ENCODE measurements at regions not wholly inside any gene's neighbourhood (a gene's known extent, or its start where the extent isn't known, plus 50 kb on each side); places are given as distances from the start of the nearest gene placed in this dataset.

DNA sequence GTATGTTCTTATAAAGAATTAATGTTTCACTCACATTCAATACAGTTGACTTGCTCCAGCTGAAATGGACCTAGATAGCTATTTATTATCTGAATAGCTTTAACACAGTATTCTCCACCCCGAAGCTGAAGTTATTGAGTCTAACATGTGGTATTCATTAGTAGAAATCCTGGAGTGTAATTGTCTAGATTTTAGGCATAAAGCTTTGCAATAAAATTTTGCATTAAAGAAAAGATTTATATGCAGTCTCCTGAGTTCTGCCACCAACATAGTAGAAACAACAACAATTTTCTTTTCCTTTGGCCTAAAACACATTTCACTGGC, 90.2 kb upstream of the DCLK2 start:
- no peaks in the 10 kb centered on the region for H3K9me2 ChIP-seq (ENCODE audit: insufficient read depth)
- H3K27ac Mint-ChIP-seq = no peak overlapping the region
- no peak overlapping the region for H3K27ac ChIP-seq (ENCODE audit: low read depth)
- no peak overlapping the region for H2AFZ ChIP-seq
- no peak for ATAC-seq
- TF ChIP-seq ZNF114 (CRISPR knock-in tag; IDR thresholded peaks at IDR 0.05) (no peak), NANOG (IDR thresholded peaks at IDR 0.05; ENCODE audit: borderline replicate concordance) (no peak), STAT1 (IDR thresholded peaks at IDR 0.05; ENCODE audit: unreplicated experiment) (no peak), POLR2AphosphoS5 (IDR thresholded peaks at IDR 0.05; ENCODE audit: low read depth) (no peak), CREB1 (CRISPR knock-in tag; IDR thresholded peaks at IDR 0.05; ENCODE audit: low read depth) (no peak), EZH2 (IDR thresholded peaks at IDR 0.05; ENCODE audit: low read depth, unreplicated experiment) (no peak), ZNF331 (CRISPR knock-in tag; IDR thresholded peaks at IDR 0.05; ENCODE audit: low read depth) (no peak), EZH2phosphoT487 (IDR thresholded peaks at IDR 0.05; ENCODE audit: unreplicated experiment) (no peak), JUNB (IDR thresholded peaks at IDR 0.05; ENCODE audit: unreplicated experiment) (no peak), ETS1 (IDR thresholded peaks at IDR 0.05) (no peak)
- TF ChIP-seq, protein P1, sequence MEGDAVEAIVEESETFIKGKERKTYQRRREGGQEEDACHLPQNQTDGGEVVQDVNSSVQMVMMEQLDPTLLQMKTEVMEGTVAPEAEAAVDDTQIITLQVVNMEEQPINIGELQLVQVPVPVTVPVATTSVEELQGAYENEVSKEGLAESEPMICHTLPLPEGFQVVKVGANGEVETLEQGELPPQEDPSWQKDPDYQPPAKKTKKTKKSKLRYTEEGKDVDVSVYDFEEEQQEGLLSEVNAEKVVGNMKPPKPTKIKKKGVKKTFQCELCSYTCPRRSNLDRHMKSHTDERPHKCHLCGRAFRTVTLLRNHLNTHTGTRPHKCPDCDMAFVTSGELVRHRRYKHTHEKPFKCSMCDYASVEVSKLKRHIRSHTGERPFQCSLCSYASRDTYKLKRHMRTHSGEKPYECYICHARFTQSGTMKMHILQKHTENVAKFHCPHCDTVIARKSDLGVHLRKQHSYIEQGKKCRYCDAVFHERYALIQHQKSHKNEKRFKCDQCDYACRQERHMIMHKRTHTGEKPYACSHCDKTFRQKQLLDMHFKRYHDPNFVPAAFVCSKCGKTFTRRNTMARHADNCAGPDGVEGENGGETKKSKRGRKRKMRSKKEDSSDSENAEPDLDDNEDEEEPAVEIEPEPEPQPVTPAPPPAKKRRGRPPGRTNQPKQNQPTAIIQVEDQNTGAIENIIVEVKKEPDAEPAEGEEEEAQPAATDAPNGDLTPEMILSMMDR (conservative IDR thresholded peaks at IDR 0.05; ENCODE audit: low read depth in 2 of 2) = no peak
- TF ChIP-seq, protein P2, sequence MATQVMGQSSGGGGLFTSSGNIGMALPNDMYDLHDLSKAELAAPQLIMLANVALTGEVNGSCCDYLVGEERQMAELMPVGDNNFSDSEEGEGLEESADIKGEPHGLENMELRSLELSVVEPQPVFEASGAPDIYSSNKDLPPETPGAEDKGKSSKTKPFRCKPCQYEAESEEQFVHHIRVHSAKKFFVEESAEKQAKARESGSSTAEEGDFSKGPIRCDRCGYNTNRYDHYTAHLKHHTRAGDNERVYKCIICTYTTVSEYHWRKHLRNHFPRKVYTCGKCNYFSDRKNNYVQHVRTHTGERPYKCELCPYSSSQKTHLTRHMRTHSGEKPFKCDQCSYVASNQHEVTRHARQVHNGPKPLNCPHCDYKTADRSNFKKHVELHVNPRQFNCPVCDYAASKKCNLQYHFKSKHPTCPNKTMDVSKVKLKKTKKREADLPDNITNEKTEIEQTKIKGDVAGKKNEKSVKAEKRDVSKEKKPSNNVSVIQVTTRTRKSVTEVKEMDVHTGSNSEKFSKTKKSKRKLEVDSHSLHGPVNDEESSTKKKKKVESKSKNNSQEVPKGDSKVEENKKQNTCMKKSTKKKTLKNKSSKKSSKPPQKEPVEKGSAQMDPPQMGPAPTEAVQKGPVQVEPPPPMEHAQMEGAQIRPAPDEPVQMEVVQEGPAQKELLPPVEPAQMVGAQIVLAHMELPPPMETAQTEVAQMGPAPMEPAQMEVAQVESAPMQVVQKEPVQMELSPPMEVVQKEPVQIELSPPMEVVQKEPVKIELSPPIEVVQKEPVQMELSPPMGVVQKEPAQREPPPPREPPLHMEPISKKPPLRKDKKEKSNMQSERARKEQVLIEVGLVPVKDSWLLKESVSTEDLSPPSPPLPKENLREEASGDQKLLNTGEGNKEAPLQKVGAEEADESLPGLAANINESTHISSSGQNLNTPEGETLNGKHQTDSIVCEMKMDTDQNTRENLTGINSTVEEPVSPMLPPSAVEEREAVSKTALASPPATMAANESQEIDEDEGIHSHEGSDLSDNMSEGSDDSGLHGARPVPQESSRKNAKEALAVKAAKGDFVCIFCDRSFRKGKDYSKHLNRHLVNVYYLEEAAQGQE (IDR thresholded peaks at IDR 0.05; ENCODE audit: unreplicated experiment) = no peak
- TF ChIP-seq, protein P3, sequence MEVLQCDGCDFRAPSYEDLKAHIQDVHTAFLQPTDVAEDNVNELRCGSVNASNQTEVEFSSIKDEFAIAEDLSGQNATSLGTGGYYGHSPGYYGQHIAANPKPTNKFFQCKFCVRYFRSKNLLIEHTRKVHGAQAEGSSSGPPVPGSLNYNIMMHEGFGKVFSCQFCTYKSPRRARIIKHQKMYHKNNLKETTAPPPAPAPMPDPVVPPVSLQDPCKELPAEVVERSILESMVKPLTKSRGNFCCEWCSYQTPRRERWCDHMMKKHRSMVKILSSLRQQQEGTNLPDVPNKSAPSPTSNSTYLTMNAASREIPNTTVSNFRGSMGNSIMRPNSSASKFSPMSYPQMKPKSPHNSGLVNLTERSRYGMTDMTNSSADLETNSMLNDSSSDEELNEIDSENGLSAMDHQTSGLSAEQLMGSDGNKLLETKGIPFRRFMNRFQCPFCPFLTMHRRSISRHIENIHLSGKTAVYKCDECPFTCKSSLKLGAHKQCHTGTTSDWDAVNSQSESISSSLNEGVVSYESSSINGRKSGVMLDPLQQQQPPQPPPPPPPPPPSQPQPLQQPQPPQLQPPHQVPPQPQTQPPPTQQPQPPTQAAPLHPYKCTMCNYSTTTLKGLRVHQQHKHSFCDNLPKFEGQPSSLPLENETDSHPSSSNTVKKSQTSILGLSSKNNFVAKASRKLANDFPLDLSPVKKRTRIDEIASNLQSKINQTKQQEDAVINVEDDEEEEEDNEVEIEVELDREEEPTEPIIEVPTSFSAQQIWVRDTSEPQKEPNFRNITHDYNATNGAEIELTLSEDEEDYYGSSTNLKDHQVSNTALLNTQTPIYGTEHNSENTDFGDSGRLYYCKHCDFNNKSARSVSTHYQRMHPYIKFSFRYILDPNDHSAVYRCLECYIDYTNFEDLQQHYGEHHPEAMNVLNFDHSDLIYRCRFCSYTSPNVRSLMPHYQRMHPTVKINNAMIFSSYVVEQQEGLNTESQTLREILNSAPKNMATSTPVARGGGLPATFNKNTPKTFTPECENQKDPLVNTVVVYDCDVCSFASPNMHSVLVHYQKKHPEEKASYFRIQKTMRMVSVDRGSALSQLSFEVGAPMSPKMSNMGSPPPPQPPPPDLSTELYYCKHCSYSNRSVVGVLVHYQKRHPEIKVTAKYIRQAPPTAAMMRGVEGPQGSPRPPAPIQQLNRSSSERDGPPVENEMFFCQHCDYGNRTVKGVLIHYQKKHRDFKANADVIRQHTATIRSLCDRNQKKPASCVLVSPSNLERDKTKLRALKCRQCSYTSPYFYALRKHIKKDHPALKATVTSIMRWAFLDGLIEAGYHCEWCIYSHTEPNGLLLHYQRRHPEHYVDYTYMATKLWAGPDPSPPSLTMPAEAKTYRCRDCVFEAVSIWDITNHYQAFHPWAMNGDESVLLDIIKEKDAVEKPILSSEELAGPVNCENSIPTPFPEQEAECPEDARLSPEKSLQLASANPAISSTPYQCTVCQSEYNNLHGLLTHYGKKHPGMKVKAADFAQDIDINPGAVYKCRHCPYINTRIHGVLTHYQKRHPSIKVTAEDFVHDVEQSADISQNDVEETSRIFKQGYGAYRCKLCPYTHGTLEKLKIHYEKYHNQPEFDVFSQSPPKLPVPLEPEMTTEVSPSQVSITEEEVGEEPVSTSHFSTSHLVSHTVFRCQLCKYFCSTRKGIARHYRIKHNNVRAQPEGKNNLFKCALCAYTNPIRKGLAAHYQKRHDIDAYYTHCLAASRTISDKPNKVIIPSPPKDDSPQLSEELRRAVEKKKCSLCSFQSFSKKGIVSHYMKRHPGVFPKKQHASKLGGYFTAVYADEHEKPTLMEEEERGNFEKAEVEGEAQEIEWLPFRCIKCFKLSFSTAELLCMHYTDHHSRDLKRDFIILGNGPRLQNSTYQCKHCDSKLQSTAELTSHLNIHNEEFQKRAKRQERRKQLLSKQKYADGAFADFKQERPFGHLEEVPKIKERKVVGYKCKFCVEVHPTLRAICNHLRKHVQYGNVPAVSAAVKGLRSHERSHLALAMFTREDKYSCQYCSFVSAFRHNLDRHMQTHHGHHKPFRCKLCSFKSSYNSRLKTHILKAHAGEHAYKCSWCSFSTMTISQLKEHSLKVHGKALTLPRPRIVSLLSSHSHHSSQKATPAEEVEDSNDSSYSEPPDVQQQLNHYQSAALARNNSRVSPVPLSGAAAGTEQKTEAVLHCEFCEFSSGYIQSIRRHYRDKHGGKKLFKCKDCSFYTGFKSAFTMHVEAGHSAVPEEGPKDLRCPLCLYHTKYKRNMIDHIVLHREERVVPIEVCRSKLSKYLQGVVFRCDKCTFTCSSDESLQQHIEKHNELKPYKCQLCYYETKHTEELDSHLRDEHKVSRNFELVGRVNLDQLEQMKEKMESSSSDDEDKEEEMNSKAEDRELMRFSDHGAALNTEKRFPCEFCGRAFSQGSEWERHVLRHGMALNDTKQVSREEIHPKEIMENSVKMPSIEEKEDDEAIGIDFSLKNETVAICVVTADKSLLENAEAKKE (CRISPR knock-in tag; IDR thresholded peaks at IDR 0.05) = no peak
- H3F3A ChIP-seq (replicated peaks; ENCODE audit: low read depth) = no peaks in the 10 kb centered on the region
- H3K36me3 Mint-ChIP-seq (ENCODE audit: low read depth) = no peaks in the 10 kb centered on the region
- H3K4me2 ChIP-seq = no peak overlapping the region
- H3K4me3 Mint-ChIP-seq = no peak overlapping the region
- no peak overlapping the region for H3K4me3 ChIP-seq
- no peak for DNase-seq (ENCODE audit: low spot score)
- peaks cover 15% of the 10 kb centered on the region for H3K4me1 Mint-ChIP-seq
- no peaks in the 10 kb centered on the region for H3K79me2 ChIP-seq (replicated peaks; ENCODE audit: insufficient read depth)
- no peaks in the 10 kb centered on the region for H3K27me3 ChIP-seq (ENCODE audit: insufficient read depth)
- peaks cover 2% of the 10 kb centered on the region for H3K27me3 Mint-ChIP-seq (ENCODE audit: insufficient read depth, low read depth, poor library complexity)
- H3K9me3 Mint-ChIP-seq = no peaks in the 10 kb centered on the region
- no peaks in the 10 kb centered on the region for H4K20me1 ChIP-seq (replicated peaks; ENCODE audit: insufficient read depth)
- peaks cover 9% of the 10 kb centered on the region; the same call in 1 of the 2 replicates for H3K4me1 ChIP-seq (ENCODE audit: insufficient read depth)
- no peaks in the 10 kb centered on the region for H3K36me3 ChIP-seq (ENCODE audit: insufficient read depth)
